22Rv1 (cell line): ENCODE measurements at regions not wholly inside any gene's neighbourhood (a gene's known extent, or its start where the extent isn't known, plus 50 kb on each side); places are given as distances from the start of the nearest gene placed in this dataset.

Source experiments
- ZFX ChIP-seq: fragments of 450-650 bp; IDR thresholded peaks from 2 replicates; pipeline ENCODE4 v1.6.1; 2017; ENCODE audit warnings: antibody characterized with exemption, borderline replicate concordance
- TF ChIP-seq, protein P1 (sequence below): fragments of 450-650 bp; IDR thresholded peaks from 2 replicates; pipeline ENCODE4 v1.5.1; 2017; ENCODE audit warnings: mild to moderate bottlenecking

DNA sequence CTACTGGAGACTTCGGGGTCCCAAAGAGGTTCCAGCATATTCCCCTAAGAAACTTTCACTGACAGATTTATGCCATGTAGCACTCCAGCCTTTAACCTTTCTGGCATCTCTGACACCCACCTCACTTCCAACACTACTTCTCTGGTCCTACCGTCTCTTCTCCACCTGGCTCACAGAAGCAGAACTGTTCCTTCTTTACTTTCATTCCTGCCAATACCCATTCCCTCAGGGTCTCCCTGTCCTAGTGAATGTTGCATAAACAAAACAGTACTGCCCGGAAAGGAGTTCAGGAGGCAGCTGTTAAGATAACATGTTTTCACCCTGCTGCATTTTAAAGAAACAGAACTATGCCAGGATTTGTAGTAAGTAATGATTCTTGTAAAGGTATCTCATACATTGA, 136.0 kb upstream of the MIR17HG start:
- TF ChIP-seq, protein P1, sequence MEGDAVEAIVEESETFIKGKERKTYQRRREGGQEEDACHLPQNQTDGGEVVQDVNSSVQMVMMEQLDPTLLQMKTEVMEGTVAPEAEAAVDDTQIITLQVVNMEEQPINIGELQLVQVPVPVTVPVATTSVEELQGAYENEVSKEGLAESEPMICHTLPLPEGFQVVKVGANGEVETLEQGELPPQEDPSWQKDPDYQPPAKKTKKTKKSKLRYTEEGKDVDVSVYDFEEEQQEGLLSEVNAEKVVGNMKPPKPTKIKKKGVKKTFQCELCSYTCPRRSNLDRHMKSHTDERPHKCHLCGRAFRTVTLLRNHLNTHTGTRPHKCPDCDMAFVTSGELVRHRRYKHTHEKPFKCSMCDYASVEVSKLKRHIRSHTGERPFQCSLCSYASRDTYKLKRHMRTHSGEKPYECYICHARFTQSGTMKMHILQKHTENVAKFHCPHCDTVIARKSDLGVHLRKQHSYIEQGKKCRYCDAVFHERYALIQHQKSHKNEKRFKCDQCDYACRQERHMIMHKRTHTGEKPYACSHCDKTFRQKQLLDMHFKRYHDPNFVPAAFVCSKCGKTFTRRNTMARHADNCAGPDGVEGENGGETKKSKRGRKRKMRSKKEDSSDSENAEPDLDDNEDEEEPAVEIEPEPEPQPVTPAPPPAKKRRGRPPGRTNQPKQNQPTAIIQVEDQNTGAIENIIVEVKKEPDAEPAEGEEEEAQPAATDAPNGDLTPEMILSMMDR: no peak
- no peak for TF ChIP-seq ZFX
